ENCODE measurements at regions not wholly inside any gene's neighbourhood (a gene's known extent, or its start where the extent isn't known, plus 50 kb on each side); places are given as distances from the start of the nearest gene placed in this dataset.

GRCh38 chr5:168123631-168124528, 167.6 kb upstream of the WWC1 start:
- Histone ChIP-seq H3K27me3 (ENCODE audit: control insufficient read depth in 3 of 3, insufficient read depth in 3 of 3, low read length in 3 of 3) (no peaks in the 10 kb centered on the region), H3K9ac (ENCODE audit: low read depth in 1 of 3, low read length in 3 of 3) (no peak overlapping the region), H3K36me3 (ENCODE audit: control insufficient read depth in 3 of 3, insufficient read depth in 3 of 3, low read length in 3 of 3) (no peaks in the 10 kb centered on the region), H3K9me3 (ENCODE audit: control insufficient read depth in 3 of 3, low read length in 3 of 3) (no peaks in the 10 kb centered on the region), H3K27ac (ENCODE audit: low read depth, low read length) (no peak overlapping the region), H3K4me3 (ENCODE audit: low read length in 3 of 3) (no peak overlapping the region), H3K4me1 (ENCODE audit: control insufficient read depth in 3 of 3, insufficient read depth in 3 of 3, low read length in 3 of 3) (no peaks in the 10 kb centered on the region)

- Histone ChIP-seq H3K4me1 (ENCODE audit: control insufficient read depth in 3 of 3, insufficient read depth in 3 of 3, low read length in 3 of 3) (no peaks in the 10 kb centered on the region), H3K27ac (ENCODE audit: low read depth, low read length) (no peak overlapping the region), H3K36me3 (ENCODE audit: control insufficient read depth in 3 of 3, insufficient read depth in 3 of 3, low read length in 3 of 3) (no peaks in the 10 kb centered on the region), H3K9me3 (ENCODE audit: control insufficient read depth in 3 of 3, low read length in 3 of 3) (no peaks in the 10 kb centered on the region), H3K4me3 (ENCODE audit: low read length in 3 of 3) (no peak overlapping the region), H3K9ac (ENCODE audit: low read depth in 1 of 3, low read length in 3 of 3) (no peak overlapping the region), H3K27me3 (ENCODE audit: control insufficient read depth in 3 of 3, insufficient read depth in 3 of 3, low read length in 3 of 3) (no peaks in the 10 kb centered on the region)
Measured at GRCh38 chr5:168125445-168126199, 165.8 kb upstream of the WWC1 start.

DNA sequence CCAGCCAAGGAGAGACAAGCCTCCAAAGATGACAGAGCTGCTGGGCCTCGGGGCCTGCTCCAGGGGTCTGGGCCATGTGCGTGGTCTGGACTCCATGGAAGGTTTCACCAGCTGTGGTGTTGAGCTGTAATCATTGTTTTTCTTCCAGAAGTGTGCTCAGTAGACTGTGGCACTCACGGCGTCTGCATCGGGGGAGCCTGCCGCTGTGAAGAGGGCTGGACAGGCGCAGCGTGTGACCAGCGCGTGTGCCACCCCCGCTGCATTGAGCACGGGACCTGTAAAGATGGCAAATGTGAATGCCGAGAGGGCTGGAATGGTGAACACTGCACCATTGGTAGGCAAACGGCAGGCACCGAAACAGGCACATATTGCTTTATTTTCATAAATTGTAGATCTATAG, 164.8 kb upstream of the WWC1 start:
- Histone ChIP-seq H3K4me3 (ENCODE audit: low read length in 3 of 3) (no peak overlapping the region), H3K27me3 (ENCODE audit: control insufficient read depth in 3 of 3, insufficient read depth in 3 of 3, low read length in 3 of 3) (no peaks in the 10 kb centered on the region), H3K4me1 (ENCODE audit: control insufficient read depth in 3 of 3, insufficient read depth in 3 of 3, low read length in 3 of 3) (no peaks in the 10 kb centered on the region), H3K9me3 (ENCODE audit: control insufficient read depth in 3 of 3, low read length in 3 of 3) (no peaks in the 10 kb centered on the region), H3K9ac (ENCODE audit: low read depth in 1 of 3, low read length in 3 of 3) (no peak overlapping the region), H3K27ac (ENCODE audit: low read depth, low read length) (no peak overlapping the region), H3K36me3 (ENCODE audit: control insufficient read depth in 3 of 3, insufficient read depth in 3 of 3, low read length in 3 of 3) (no peaks in the 10 kb centered on the region)

DNA sequence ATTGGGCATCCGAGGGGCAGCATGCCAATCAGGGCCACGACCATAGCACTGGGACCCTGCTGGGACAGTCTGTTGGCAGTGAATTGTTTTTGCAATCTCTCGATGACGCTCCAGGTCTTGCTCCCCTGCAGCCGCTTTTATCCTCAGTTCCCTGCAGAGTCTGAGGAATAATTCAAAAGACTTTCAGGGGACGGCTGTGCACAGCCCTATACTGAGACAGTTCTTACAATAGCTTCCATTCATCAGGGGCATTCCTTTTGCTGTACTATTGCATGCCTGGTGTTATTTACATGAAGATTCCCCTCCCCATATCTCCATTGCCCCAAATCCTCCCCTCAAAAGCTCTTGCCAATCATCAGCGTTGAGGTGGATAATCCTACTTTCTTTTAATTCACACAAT, 163.3 kb upstream of the WWC1 start:
- no peaks in the 10 kb centered on the region for H3K36me3 ChIP-seq (ENCODE audit: control insufficient read depth in 3 of 3, insufficient read depth in 3 of 3, low read length in 3 of 3)
- no peaks in the 10 kb centered on the region for H3K27me3 ChIP-seq (ENCODE audit: control insufficient read depth in 3 of 3, insufficient read depth in 3 of 3, low read length in 3 of 3)
- H3K27ac ChIP-seq (ENCODE audit: low read depth, low read length), result no peak overlapping the region
- H3K4me1 ChIP-seq (ENCODE audit: control insufficient read depth in 3 of 3, insufficient read depth in 3 of 3, low read length in 3 of 3), result no peaks in the 10 kb centered on the region
- H3K4me3 ChIP-seq (ENCODE audit: low read length in 3 of 3), result no peak overlapping the region
- no peak overlapping the region for H3K9ac ChIP-seq (ENCODE audit: low read depth in 1 of 3, low read length in 3 of 3)
- no peaks in the 10 kb centered on the region for H3K9me3 ChIP-seq (ENCODE audit: control insufficient read depth in 3 of 3, low read length in 3 of 3)

DNA sequence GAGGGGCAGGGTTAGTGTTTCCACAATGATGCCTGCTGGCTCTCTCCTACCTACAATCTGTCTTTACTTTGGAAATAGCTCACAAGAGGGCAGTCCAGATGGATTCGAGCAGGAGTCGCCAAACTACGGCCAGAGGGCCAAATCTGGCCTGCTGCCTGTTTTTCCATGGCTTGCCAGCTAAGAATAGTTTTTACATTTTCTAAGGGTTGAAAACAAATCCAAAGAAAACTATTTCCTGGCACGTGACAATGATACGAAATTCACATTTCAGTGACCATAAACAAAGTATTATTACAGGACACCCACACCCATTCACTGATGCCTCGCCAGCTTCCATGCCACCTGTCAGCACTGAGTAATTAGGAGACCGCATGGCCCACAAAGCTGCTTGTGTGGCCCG, 162.9 kb upstream of the WWC1 start:
- H3K36me3 ChIP-seq (ENCODE audit: control insufficient read depth in 3 of 3, insufficient read depth in 3 of 3, low read length in 3 of 3), result no peaks in the 10 kb centered on the region
- no peaks in the 10 kb centered on the region for H3K27me3 ChIP-seq (ENCODE audit: control insufficient read depth in 3 of 3, insufficient read depth in 3 of 3, low read length in 3 of 3)
- no peak overlapping the region for H3K4me3 ChIP-seq (ENCODE audit: low read length in 3 of 3)
- no peaks in the 10 kb centered on the region for H3K4me1 ChIP-seq (ENCODE audit: control insufficient read depth in 3 of 3, insufficient read depth in 3 of 3, low read length in 3 of 3)
- H3K9ac ChIP-seq (ENCODE audit: low read depth in 1 of 3, low read length in 3 of 3), result no peak overlapping the region
- no peak overlapping the region for H3K27ac ChIP-seq (ENCODE audit: low read depth, low read length)
- H3K9me3 ChIP-seq (ENCODE audit: control insufficient read depth in 3 of 3, low read length in 3 of 3), result no peaks in the 10 kb centered on the region

DNA sequence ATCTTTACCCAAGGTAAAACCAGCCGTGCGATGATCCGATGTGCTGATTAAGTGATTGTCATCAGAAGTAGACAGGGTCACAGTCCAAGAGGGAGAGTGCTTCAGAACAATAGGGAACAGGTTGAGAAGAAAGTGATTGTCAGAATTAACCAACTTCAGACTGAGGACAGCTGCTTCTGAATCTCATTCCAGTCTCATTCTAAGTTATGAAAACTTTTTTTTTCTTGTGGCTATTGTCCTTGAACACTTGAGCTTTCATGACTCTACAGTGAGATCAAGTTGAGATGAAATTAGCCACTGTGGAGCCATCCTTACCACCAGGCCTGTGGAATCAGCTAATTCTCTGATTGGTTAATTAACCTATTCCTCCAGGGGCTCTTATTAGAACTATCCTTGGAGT, 159.9 kb upstream of the WWC1 start:
- Histone ChIP-seq H3K27ac (ENCODE audit: low read depth, low read length) (no peak overlapping the region), H3K9ac (ENCODE audit: low read depth in 1 of 3, low read length in 3 of 3) (no peak overlapping the region), H3K36me3 (ENCODE audit: control insufficient read depth in 3 of 3, insufficient read depth in 3 of 3, low read length in 3 of 3) (no peaks in the 10 kb centered on the region), H3K4me1 (ENCODE audit: control insufficient read depth in 3 of 3, insufficient read depth in 3 of 3, low read length in 3 of 3) (no peaks in the 10 kb centered on the region), H3K9me3 (ENCODE audit: control insufficient read depth in 3 of 3, low read length in 3 of 3) (no peaks in the 10 kb centered on the region), H3K4me3 (ENCODE audit: low read length in 3 of 3) (no peak overlapping the region), H3K27me3 (ENCODE audit: control insufficient read depth in 3 of 3, insufficient read depth in 3 of 3, low read length in 3 of 3) (no peaks in the 10 kb centered on the region)

- Histone ChIP-seq H3K9me3 (ENCODE audit: control insufficient read depth in 3 of 3, low read length in 3 of 3) (no peaks in the 10 kb centered on the region), H3K4me1 (ENCODE audit: control insufficient read depth in 3 of 3, insufficient read depth in 3 of 3, low read length in 3 of 3) (no peaks in the 10 kb centered on the region), H3K36me3 (ENCODE audit: control insufficient read depth in 3 of 3, insufficient read depth in 3 of 3, low read length in 3 of 3) (no peaks in the 10 kb centered on the region), H3K4me3 (ENCODE audit: low read length in 3 of 3) (no peak overlapping the region), H3K9ac (ENCODE audit: low read depth in 1 of 3, low read length in 3 of 3) (no peak overlapping the region), H3K27ac (ENCODE audit: low read depth, low read length) (no peak overlapping the region), H3K27me3 (ENCODE audit: control insufficient read depth in 3 of 3, insufficient read depth in 3 of 3, low read length in 3 of 3) (no peaks in the 10 kb centered on the region)
Measured at GRCh38 chr5:168132241-168132641, 159.2 kb upstream of the WWC1 start.

DNA sequence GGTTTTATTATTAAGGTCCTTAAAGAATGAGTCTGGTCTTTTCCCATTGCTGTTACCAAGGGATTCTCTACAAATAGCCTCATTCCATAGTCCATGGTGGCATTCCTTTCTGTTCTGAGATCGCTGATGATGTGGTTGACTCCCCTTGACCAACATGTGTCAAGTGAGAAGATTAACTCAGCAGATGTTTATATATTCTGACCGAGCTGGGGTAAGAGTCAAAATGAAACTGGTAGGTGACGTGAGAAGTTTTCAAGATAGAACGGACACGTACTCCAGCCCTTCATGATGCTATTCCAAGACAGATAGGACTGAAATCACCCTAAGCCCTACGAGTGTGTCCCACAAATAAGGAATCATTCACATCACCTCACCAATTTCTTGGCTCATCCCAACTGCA, 155.5 kb upstream of the WWC1 start:
- Histone ChIP-seq H3K27ac (ENCODE audit: low read depth, low read length) (no peak overlapping the region), H3K4me1 (ENCODE audit: control insufficient read depth in 3 of 3, insufficient read depth in 3 of 3, low read length in 3 of 3) (no peaks in the 10 kb centered on the region), H3K4me3 (ENCODE audit: low read length in 3 of 3) (no peak overlapping the region), H3K27me3 (ENCODE audit: control insufficient read depth in 3 of 3, insufficient read depth in 3 of 3, low read length in 3 of 3) (no peaks in the 10 kb centered on the region), H3K9me3 (ENCODE audit: control insufficient read depth in 3 of 3, low read length in 3 of 3) (no peaks in the 10 kb centered on the region), H3K36me3 (ENCODE audit: control insufficient read depth in 3 of 3, insufficient read depth in 3 of 3, low read length in 3 of 3) (no peaks in the 10 kb centered on the region), H3K9ac (ENCODE audit: low read depth in 1 of 3, low read length in 3 of 3) (no peak overlapping the region)

- H3K27ac ChIP-seq (ENCODE audit: low read depth, low read length), result no peak overlapping the region
- no peak overlapping the region for H3K9ac ChIP-seq (ENCODE audit: low read depth in 1 of 3, low read length in 3 of 3)
- H3K4me1 ChIP-seq (ENCODE audit: control insufficient read depth in 3 of 3, insufficient read depth in 3 of 3, low read length in 3 of 3), result no peaks in the 10 kb centered on the region
- H3K27me3 ChIP-seq (ENCODE audit: control insufficient read depth in 3 of 3, insufficient read depth in 3 of 3, low read length in 3 of 3), result no peaks in the 10 kb centered on the region
- no peaks in the 10 kb centered on the region for H3K36me3 ChIP-seq (ENCODE audit: control insufficient read depth in 3 of 3, insufficient read depth in 3 of 3, low read length in 3 of 3)
- H3K9me3 ChIP-seq (ENCODE audit: control insufficient read depth in 3 of 3, low read length in 3 of 3), result no peaks in the 10 kb centered on the region
- H3K4me3 ChIP-seq (ENCODE audit: low read length in 3 of 3), result no peak overlapping the region
Measured at GRCh38 chr5:168136340-168136739, 155.1 kb upstream of the WWC1 start.

GRCh38 chr5:168137265-168137664, 154.2 kb upstream of the WWC1 start:
- Histone ChIP-seq H3K36me3 (ENCODE audit: control insufficient read depth in 3 of 3, insufficient read depth in 3 of 3, low read length in 3 of 3) (no peaks in the 10 kb centered on the region), H3K4me1 (ENCODE audit: control insufficient read depth in 3 of 3, insufficient read depth in 3 of 3, low read length in 3 of 3) (no peaks in the 10 kb centered on the region), H3K9me3 (ENCODE audit: control insufficient read depth in 3 of 3, low read length in 3 of 3) (no peaks in the 10 kb centered on the region), H3K9ac (ENCODE audit: low read depth in 1 of 3, low read length in 3 of 3) (no peak overlapping the region), H3K4me3 (ENCODE audit: low read length in 3 of 3) (no peak overlapping the region), H3K27ac (ENCODE audit: low read depth, low read length) (no peak overlapping the region), H3K27me3 (ENCODE audit: control insufficient read depth in 3 of 3, insufficient read depth in 3 of 3, low read length in 3 of 3) (no peaks in the 10 kb centered on the region)

All from skeletal muscle tissue (tissue), 3 donors.